ENCODE measurements at regions not wholly inside any gene's neighbourhood (a gene's known extent, or its start where the extent isn't known, plus 50 kb on each side); places are given as distances from the start of the nearest gene placed in this dataset.

- TF ChIP-seq CTCF (IDR thresholded peaks at IDR 0.05) (no peak), EP300 (IDR thresholded peaks at IDR 0.05) (no peak), POLR2A (IDR thresholded peaks at IDR 0.05) (no peak)
Measured at GRCh38 chr11:42925916-42926315, 385.9 kb upstream of the API5 start.
